Ascending aorta (tissue), 2 donors: ENCODE measurements at regions not wholly inside any gene's neighbourhood (a gene's known extent, or its start where the extent isn't known, plus 50 kb on each side); places are given as distances from the start of the nearest gene placed in this dataset.

ENCODE experiments used
- DNase-seq, 2 donors: peaks; one replicate each; pipeline ENCODE4 v3.0.0-alpha.2; 2019; ENCODE audit warnings: low spot score in 2 of 2
- H3K27ac ChIP-seq, 2 donors: fragments of 200-600 bp; sonication (generic); one replicate each; pipeline ENCODE4 v1.5.1; 2016 to 2017; ENCODE audit warnings: mild to moderate bottlenecking in 1 of 2
- H3K27me3 ChIP-seq: fragments of 200-600 bp; sonication (generic); one replicate; pipeline ENCODE4 v1.5.1; 2017
- H3K36me3 ChIP-seq, 2 donors: fragments of 200-600 bp; sonication (generic); one replicate each; pipeline ENCODE4 v1.5.1; 2016
- H3K4me1 ChIP-seq, 2 donors: fragments of 200-600 bp; sonication (generic); one replicate each; pipeline ENCODE4 v1.5.1; 2016 to 2017; ENCODE audit warnings: mild to moderate bottlenecking in 1 of 2
- H3K4me3 ChIP-seq, 2 donors: fragments of 200-600 bp; sonication (generic); one replicate each; pipeline ENCODE4 v1.5.1; 2016 to 2017; ENCODE audit warnings: mild to moderate bottlenecking in 1 of 2
- H3K9me3 ChIP-seq, 2 donors: fragments of 200-600 bp; sonication (generic); one replicate each; pipeline ENCODE4 v1.5.1; 2016
- CTCF ChIP-seq, 3 experiments: fragments of 200-600 bp in 2 of 3; fragments of 450-650 bp in 1 of 3; sonication (generic) in 2 of 3; IDR thresholded peaks; one replicate each; pipeline ENCODE4 v1.5.1; 2016 to 2019; ENCODE audit warnings: antibody characterized with exemption in 3 of 3, mild to moderate bottlenecking in 1 of 3, moderate library complexity in 1 of 3
- intact Hi-C: fragments of 100-400 bp; cut with DNase I; formaldehyde crosslinking; loops from one replicate; pipeline ENCODE4 v1.15.1; 2023

DNA sequence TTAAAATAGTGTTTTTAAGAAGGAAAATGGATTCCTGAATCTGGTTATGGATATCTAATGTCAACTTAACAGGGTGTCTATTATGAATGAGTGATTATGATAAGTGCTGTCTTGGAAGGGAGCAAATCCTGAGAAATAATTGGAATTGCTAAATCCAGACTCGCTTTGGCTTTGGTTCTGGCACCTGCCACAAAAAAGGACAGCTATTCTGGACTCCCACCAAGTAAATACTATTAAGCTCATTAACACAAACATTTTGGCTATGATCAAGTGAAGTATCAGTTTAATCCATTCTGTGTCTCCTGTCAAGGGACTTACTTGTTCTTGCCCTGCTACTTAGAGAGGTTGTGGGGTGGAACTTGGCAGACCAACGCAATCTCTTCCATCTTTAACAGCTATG is 403.7 kb downstream of the CENPC start:
- no peak for DNase-seq
- Histone ChIP-seq H3K27me3 (no peaks in the 10 kb centered on the region), H3K27ac (no peak overlapping the region), H3K4me3 (no peak overlapping the region), H3K4me1 (no peaks in the 10 kb centered on the region), H3K36me3 (no peaks in the 10 kb centered on the region), H3K9me3 (no peaks in the 10 kb centered on the region)
- intact Hi-C loops, result no loop called here
- TF ChIP-seq CTCF (IDR thresholded peaks at IDR 0.05), result no peak

DNA sequence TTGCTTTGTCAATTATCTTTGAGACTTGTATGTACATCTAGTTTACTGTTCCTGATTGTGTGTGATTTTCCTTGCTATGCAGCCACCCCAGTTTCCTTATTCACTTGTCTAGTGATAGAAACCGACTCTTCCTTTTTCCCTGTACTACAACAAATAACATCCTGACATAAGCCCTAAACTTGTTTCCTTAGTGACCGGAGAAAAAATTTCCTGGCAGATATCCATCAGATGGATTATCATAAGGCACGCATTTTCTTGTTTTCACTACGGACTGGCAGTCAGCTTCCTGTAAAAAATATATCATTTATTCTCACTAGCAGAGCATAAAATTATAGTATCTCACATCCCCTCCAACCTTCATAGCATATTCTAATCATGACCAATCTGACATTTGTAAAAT is 410.7 kb downstream of the CENPC start:
- Histone ChIP-seq H3K4me3 (no peak overlapping the region), H3K4me1 (no peaks in the 10 kb centered on the region), H3K27ac (no peak overlapping the region), H3K27me3 (no peaks in the 10 kb centered on the region), H3K9me3 (no peaks in the 10 kb centered on the region), H3K36me3 (no peaks in the 10 kb centered on the region)
- DNase-seq, result no peak
- no peak for TF ChIP-seq CTCF (IDR thresholded peaks at IDR 0.05)
- intact Hi-C loops, result no loop called here

DNA sequence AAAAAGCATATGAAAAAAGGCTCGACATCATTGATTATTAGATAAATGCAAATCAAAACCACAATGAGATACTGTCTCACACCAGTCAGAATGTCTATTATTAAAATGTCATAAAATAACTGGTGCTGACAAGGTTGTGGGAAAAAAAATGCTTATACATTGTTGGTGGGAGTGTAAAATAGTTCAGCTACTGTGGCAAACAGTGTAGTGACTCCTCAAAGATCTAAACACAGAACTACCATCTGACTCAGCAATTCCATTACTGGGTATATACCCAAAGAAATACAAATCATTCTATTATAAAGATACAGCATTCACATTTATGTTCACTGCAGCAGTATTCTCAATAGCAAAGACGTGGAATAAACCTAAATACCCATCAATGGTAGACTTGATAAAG is 412.1 kb downstream of the CENPC start:
- H3K36me3 ChIP-seq, result no peaks in the 10 kb centered on the region
- H3K27me3 ChIP-seq, result no peaks in the 10 kb centered on the region
- H3K4me1 ChIP-seq, result no peaks in the 10 kb centered on the region
- no peak for DNase-seq
- no peak overlapping the region for H3K27ac ChIP-seq
- no peaks in the 10 kb centered on the region for H3K9me3 ChIP-seq
- intact Hi-C loops, result no loop called here
- no peak for TF ChIP-seq CTCF (IDR thresholded peaks at IDR 0.05)
- no peak overlapping the region for H3K4me3 ChIP-seq

DNA sequence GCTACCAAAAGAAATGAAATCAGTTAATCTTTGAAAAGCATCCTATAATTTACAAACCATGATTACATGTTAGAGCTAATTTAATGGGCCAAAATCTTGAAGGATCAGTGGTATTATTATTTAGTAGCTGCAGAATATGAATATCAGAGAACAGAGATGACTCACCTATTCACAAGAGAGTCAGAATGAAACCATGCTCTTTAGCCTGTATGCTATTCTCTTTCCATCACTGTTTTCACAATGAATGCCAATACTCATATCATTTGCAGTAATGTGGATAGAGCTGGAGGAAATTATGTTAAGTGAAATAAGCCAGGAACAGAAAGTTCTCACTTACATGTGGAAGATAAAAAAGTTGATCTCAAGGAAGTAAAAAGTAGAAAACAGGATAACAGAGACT is 414.1 kb downstream of the CENPC start:
- no peaks in the 10 kb centered on the region for H3K27me3 ChIP-seq

DNA sequence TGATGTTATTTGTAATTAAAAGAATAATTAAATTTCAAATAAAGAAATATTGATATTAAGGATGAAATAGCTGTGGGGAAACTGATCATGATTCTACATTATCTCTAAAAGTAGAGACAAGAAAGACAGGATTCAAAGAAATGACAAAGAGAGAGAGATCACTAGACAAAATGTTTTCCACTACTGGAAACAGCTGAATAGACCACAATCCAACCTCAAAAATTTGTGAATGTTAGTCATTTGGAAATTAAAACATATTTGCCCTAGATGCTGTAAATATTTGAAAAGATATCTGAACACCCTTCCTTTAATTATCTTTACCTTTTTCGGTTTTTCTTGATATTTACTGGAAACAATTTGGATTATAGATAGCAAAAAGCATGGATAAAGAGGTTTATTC is 414.9 kb downstream of the CENPC start:
- no peak overlapping the region for H3K4me3 ChIP-seq
- H3K4me1 ChIP-seq, result no peaks in the 10 kb centered on the region
- no peaks in the 10 kb centered on the region for H3K27me3 ChIP-seq
- no peak overlapping the region for H3K27ac ChIP-seq
- intact Hi-C loops, result no loop called here
- H3K9me3 ChIP-seq, result no peaks in the 10 kb centered on the region
- no peaks in the 10 kb centered on the region for H3K36me3 ChIP-seq
- DNase-seq, result no peak
- TF ChIP-seq CTCF (IDR thresholded peaks at IDR 0.05), result no peak

More for the DNA sequence above, 414.1 kb downstream of the CENPC start:
- no peak overlapping the region for H3K27ac ChIP-seq
- no peak overlapping the region for H3K4me3 ChIP-seq
- no peak for DNase-seq
- no peaks in the 10 kb centered on the region for H3K36me3 ChIP-seq
- intact Hi-C loops, result no loop called here
- TF ChIP-seq CTCF (IDR thresholded peaks at IDR 0.05), result no peak
- H3K4me1 ChIP-seq, result no peaks in the 10 kb centered on the region
- H3K9me3 ChIP-seq, result no peaks in the 10 kb centered on the region

DNA sequence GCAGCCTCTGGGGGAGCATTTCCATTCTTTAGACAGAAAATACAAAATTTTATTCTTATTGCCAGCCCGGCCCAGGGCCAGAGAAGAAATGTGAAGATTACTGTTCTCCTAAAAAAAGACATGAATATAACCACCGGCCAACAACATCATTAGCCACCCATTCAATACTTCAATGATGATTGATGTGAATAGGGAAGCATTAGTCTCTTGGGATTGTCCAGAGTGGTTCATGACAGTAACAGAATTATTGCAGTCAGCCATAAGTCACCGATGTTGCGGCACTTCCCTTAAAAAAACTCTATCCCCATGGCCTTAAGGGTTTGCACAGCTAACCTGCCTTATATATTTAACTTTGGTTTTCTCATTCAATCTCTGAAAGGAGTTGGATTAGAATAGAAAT is 418.7 kb downstream of the CENPC start:
- no peak for TF ChIP-seq CTCF (IDR thresholded peaks at IDR 0.05)
- no peak overlapping the region for H3K4me3 ChIP-seq
- DNase-seq, result no peak
- no peaks in the 10 kb centered on the region for H3K27me3 ChIP-seq
- H3K4me1 ChIP-seq, result no peaks in the 10 kb centered on the region
- no peak overlapping the region for H3K27ac ChIP-seq
- no peaks in the 10 kb centered on the region for H3K9me3 ChIP-seq
- no peaks in the 10 kb centered on the region for H3K36me3 ChIP-seq
- intact Hi-C loops, result no loop called here
